Brain microvascular endothelial cell (primary cell): ENCODE measurements at regions not wholly inside any gene's neighbourhood (a gene's known extent, or its start where the extent isn't known, plus 50 kb on each side); places are given as distances from the start of the nearest gene placed in this dataset.
A peak's percentile ranks its signal among the peaks of the same experiment; 100 is the strongest.

Source experiments
- DNase-seq: peaks from one replicate; pipeline ENCODE4 v3.0.0-alpha.2; 2020
- H3K27ac ChIP-seq: fragments of 250-450 bp; sonication (Bioruptor Pico); 2 replicates; pipeline ENCODE4 v1.5.1; 2020; ENCODE audit warnings: mild to moderate bottlenecking, moderate library complexity
- H3K27me3 ChIP-seq: fragments of 250-450 bp; sonication (Bioruptor Pico); replicated peaks from 2 replicates; pipeline ENCODE4 v1.5.1; 2020; ENCODE audit warnings: mild to moderate bottlenecking
- H3K36me3 ChIP-seq: fragments of 250-450 bp; sonication (Bioruptor Pico); replicated peaks from 2 replicates; pipeline ENCODE4 v1.5.1; 2020; ENCODE audit warnings: mild to moderate bottlenecking
- H3K4me3 ChIP-seq: 2 replicates; pipeline ENCODE4 v1.5.1; 2011; ENCODE audit warnings: low read depth, mild to moderate bottlenecking, control low read depth, low read length, moderate library complexity
- CTCF ChIP-seq: IDR thresholded peaks from 2 replicates; pipeline ENCODE4 v1.5.1; 2011; ENCODE audit warnings: low read depth, mild to moderate bottlenecking, moderate library complexity, low read length, control low read depth, inconsistent platforms; ENCODE audit errors: missing control alignments
- in situ Hi-C: cut with HindIII; loops from 2 replicates; pipeline ENCODE4 v1.10.0; 2017; ENCODE audit warnings: low sequenced_read_pairs, low pct_ligation_motif_present

- Histone ChIP-seq H3K4me3 (no peak overlapping the region), H3K27me3 (no peaks in the 10 kb centered on the region), H3K27ac (no peak overlapping the region), H3K36me3 (no peaks in the 10 kb centered on the region)
- in situ Hi-C loops = no loop called here
- DNase-seq = no peak
- TF ChIP-seq CTCF = no peak
These were observed 240.6 kb downstream of the PABPC4L start for GRCh38 chr4:133960975-133961374.

GRCh38 chr4:133943081-133943480 lies 258.5 kb downstream of the PABPC4L start:
- H3K27ac ChIP-seq = no peak overlapping the region
- no peak for DNase-seq
- H3K27me3 ChIP-seq = no peaks in the 10 kb centered on the region
- H3K36me3 ChIP-seq = no peaks in the 10 kb centered on the region
- H3K4me3 ChIP-seq = no peak overlapping the region
- in situ Hi-C loops = no loop called here
- TF ChIP-seq CTCF = no peak

GRCh38 chr4:133938061-133938460 lies 263.5 kb downstream of the PABPC4L start:
- Histone ChIP-seq H3K4me3 (no peak overlapping the region), H3K36me3 (no peaks in the 10 kb centered on the region), H3K27ac (no peak overlapping the region), H3K27me3 (no peaks in the 10 kb centered on the region)
- in situ Hi-C loops = no loop called here
- no peak for DNase-seq
- no peak for TF ChIP-seq CTCF

- no peak for TF ChIP-seq CTCF
- DNase-seq = no peak
- Histone ChIP-seq H3K4me3 (no peak overlapping the region), H3K27ac (no peak overlapping the region), H3K36me3 (no peaks in the 10 kb centered on the region), H3K27me3 (no peaks in the 10 kb centered on the region)
- in situ Hi-C loops = no loop called here
These were observed 271.9 kb downstream of the PABPC4L start for GRCh38 chr4:133929531-133930239.

GRCh38 chr4:133921280-133922195 lies 280.1 kb downstream of the PABPC4L start:
- Histone ChIP-seq H3K36me3 (no peaks in the 10 kb centered on the region), H3K27ac (no peak overlapping the region), H3K27me3 (no peaks in the 10 kb centered on the region), H3K4me3 (no peak overlapping the region)
- in situ Hi-C loops = no loop called here
- no peak for DNase-seq
- peak; percentile 34 for TF ChIP-seq CTCF
